Adipocyte (in vitro differentiated cells): ENCODE measurements at regions not wholly inside any gene's neighbourhood (a gene's known extent, or its start where the extent isn't known, plus 50 kb on each side); places are given as distances from the start of the nearest gene placed in this dataset.

Experiments
- DNase-seq: peaks from one replicate; pipeline ENCODE4 v3.0.0-alpha.2; 2015; ENCODE audit warnings: low read depth
- H3K27me3 ChIP-seq: replicated peaks from 2 replicates; pipeline ENCODE4 v1.7.0; 2013; ENCODE audit warnings: mild to moderate bottlenecking, low read length, moderate library complexity; ENCODE audit not compliant: control insufficient read depth, insufficient read depth
- H3K36me3 ChIP-seq: 2 replicates; pipeline ENCODE4 v1.7.0; 2013; ENCODE audit warnings: low read length, mild to moderate bottlenecking, moderate library complexity; ENCODE audit not compliant: control insufficient read depth, insufficient read depth, severe bottlenecking
- H3K4me1 ChIP-seq: 2 replicates; pipeline ENCODE4 v1.7.0; 2013; ENCODE audit warnings: mild to moderate bottlenecking, low read length, moderate library complexity; ENCODE audit not compliant: control insufficient read depth, insufficient read depth
- H3K4me3 ChIP-seq: 2 replicates; pipeline ENCODE4 v1.7.0; 2013; ENCODE audit warnings: mild to moderate bottlenecking, low read length, moderate library complexity
- H3K9ac ChIP-seq: 2 replicates; pipeline ENCODE4 v1.7.0; 2013; ENCODE audit warnings: mild to moderate bottlenecking, low read length, moderate library complexity
- H3K9me3 ChIP-seq: 2 replicates; pipeline ENCODE4 v1.7.0; 2013; ENCODE audit warnings: mild to moderate bottlenecking, low read length, moderate library complexity; ENCODE audit not compliant: control insufficient read depth

GRCh38 chr5:13408616-13409015 is 535.9 kb downstream of the DNAH5 start:
- H3K27me3 ChIP-seq: no peaks in the 10 kb centered on the region
- no peak for DNase-seq
- H3K9me3 ChIP-seq: no peaks in the 10 kb centered on the region

GRCh38 chr5:13403351-13403750 is 541.1 kb downstream of the DNAH5 start:
- no peak overlapping the region for H3K9ac ChIP-seq
- no peak overlapping the region for H3K4me3 ChIP-seq
- H3K4me1 ChIP-seq: no peaks in the 10 kb centered on the region
- no peaks in the 10 kb centered on the region for H3K27me3 ChIP-seq
- no peak for DNase-seq
- no peaks in the 10 kb centered on the region for H3K9me3 ChIP-seq
- no peaks in the 10 kb centered on the region for H3K36me3 ChIP-seq

More at GRCh38 chr5:13408616-13409015, 535.9 kb downstream of the DNAH5 start:
- H3K4me3 ChIP-seq: no peak overlapping the region
- H3K9ac ChIP-seq: no peak overlapping the region
- H3K4me1 ChIP-seq: no peaks in the 10 kb centered on the region
- no peaks in the 10 kb centered on the region for H3K36me3 ChIP-seq

- DNase-seq: no peak
- Histone ChIP-seq H3K27me3 (no peaks in the 10 kb centered on the region), H3K4me3 (no peak overlapping the region), H3K36me3 (no peaks in the 10 kb centered on the region), H3K9ac (no peak overlapping the region), H3K4me1 (no peaks in the 10 kb centered on the region), H3K9me3 (peaks cover 4% of the 10 kb centered on the region)
Measured at GRCh38 chr5:13385066-13385465, 559.4 kb downstream of the DNAH5 start.

GRCh38 chr5:13382232-13382631 is 562.3 kb downstream of the DNAH5 start:
- no peaks in the 10 kb centered on the region for H3K9me3 ChIP-seq
- no peaks in the 10 kb centered on the region for H3K4me1 ChIP-seq
- no peaks in the 10 kb centered on the region for H3K36me3 ChIP-seq

GRCh38 chr5:13378091-13378490 is 566.4 kb downstream of the DNAH5 start:
- H3K27me3 ChIP-seq: no peaks in the 10 kb centered on the region
- H3K9ac ChIP-seq: no peak overlapping the region
- no peaks in the 10 kb centered on the region for H3K36me3 ChIP-seq
- no peaks in the 10 kb centered on the region for H3K4me1 ChIP-seq
- no peak overlapping the region for H3K4me3 ChIP-seq
- no peaks in the 10 kb centered on the region for H3K9me3 ChIP-seq
- no peak for DNase-seq

More at GRCh38 chr5:13382232-13382631, 562.3 kb downstream of the DNAH5 start:
- Histone ChIP-seq H3K9ac (no peak overlapping the region), H3K27me3 (no peaks in the 10 kb centered on the region), H3K4me3 (no peak overlapping the region)
- DNase-seq: no peak

GRCh38 chr5:13359344-13359743 is 585.1 kb downstream of the DNAH5 start:
- Histone ChIP-seq H3K4me1 (peaks cover 6% of the 10 kb centered on the region), H3K4me3 (no peak overlapping the region), H3K9me3 (no peaks in the 10 kb centered on the region), H3K9ac (no peak overlapping the region), H3K36me3 (no peaks in the 10 kb centered on the region), H3K27me3 (no peaks in the 10 kb centered on the region)
- DNase-seq: no peak

- H3K9ac ChIP-seq: no peak overlapping the region
- DNase-seq: no peak
Measured at GRCh38 chr5:13358342-13358741, 586.1 kb downstream of the DNAH5 start.

GRCh38 chr5:13357929-13358328 is 586.6 kb downstream of the DNAH5 start:
- no peaks in the 10 kb centered on the region for H3K27me3 ChIP-seq
- H3K4me3 ChIP-seq: no peak overlapping the region
- H3K9ac ChIP-seq: no peak overlapping the region
- DNase-seq: no peak
- peaks cover 6% of the 10 kb centered on the region for H3K4me1 ChIP-seq
- no peaks in the 10 kb centered on the region for H3K36me3 ChIP-seq
- H3K9me3 ChIP-seq: no peaks in the 10 kb centered on the region

More at GRCh38 chr5:13358342-13358741, 586.1 kb downstream of the DNAH5 start:
- Histone ChIP-seq H3K4me3 (no peak overlapping the region), H3K4me1 (peaks cover 6% of the 10 kb centered on the region), H3K36me3 (no peaks in the 10 kb centered on the region), H3K27me3 (no peaks in the 10 kb centered on the region), H3K9me3 (no peaks in the 10 kb centered on the region)

- Histone ChIP-seq H3K9me3 (no peaks in the 10 kb centered on the region), H3K4me3 (no peak overlapping the region), H3K27me3 (no peaks in the 10 kb centered on the region), H3K36me3 (no peaks in the 10 kb centered on the region), H3K4me1 (peaks cover 6% of the 10 kb centered on the region), H3K9ac (no peak overlapping the region)
- no peak for DNase-seq
Measured at GRCh38 chr5:13356226-13356625, 588.3 kb downstream of the DNAH5 start.

- H3K4me1 ChIP-seq: peaks cover 6% of the 10 kb centered on the region
- no peaks in the 10 kb centered on the region for H3K9me3 ChIP-seq
- no peaks in the 10 kb centered on the region for H3K36me3 ChIP-seq
- no peak for DNase-seq
- no peak overlapping the region for H3K4me3 ChIP-seq
- no peaks in the 10 kb centered on the region for H3K27me3 ChIP-seq
- no peak overlapping the region for H3K9ac ChIP-seq
Measured at GRCh38 chr5:13354611-13355010, 589.9 kb downstream of the DNAH5 start.

GRCh38 chr5:13350767-13351166 is 593.7 kb downstream of the DNAH5 start:
- no peak overlapping the region for H3K9ac ChIP-seq
- no peaks in the 10 kb centered on the region for H3K9me3 ChIP-seq
- DNase-seq: no peak
- H3K36me3 ChIP-seq: no peaks in the 10 kb centered on the region
- no peaks in the 10 kb centered on the region for H3K27me3 ChIP-seq
- H3K4me3 ChIP-seq: no peak overlapping the region
- H3K4me1 ChIP-seq: no peaks in the 10 kb centered on the region

- DNase-seq: no peak
- H3K9me3 ChIP-seq: no peaks in the 10 kb centered on the region
- H3K9ac ChIP-seq: no peak overlapping the region
Measured at GRCh38 chr5:13348568-13348967, 595.9 kb downstream of the DNAH5 start.

More at GRCh38 chr5:13348568-13348967, 595.9 kb downstream of the DNAH5 start:
- no peaks in the 10 kb centered on the region for H3K27me3 ChIP-seq
- H3K4me3 ChIP-seq: no peak overlapping the region
- no peaks in the 10 kb centered on the region for H3K4me1 ChIP-seq
- no peaks in the 10 kb centered on the region for H3K36me3 ChIP-seq
